ENCODE measurements at regions not wholly inside any gene's neighbourhood (a gene's known extent, or its start where the extent isn't known, plus 50 kb on each side); places are given as distances from the start of the nearest gene placed in this dataset.

- Histone ChIP-seq H2AFZ (ENCODE audit: low read length) (no peak overlapping the region), H3K4me2 (ENCODE audit: low read length) (no peak overlapping the region), H3K9me3 (ENCODE audit: low read length) (no peaks in the 10 kb centered on the region), H3K4me3 (ENCODE audit: low read length) (no peak overlapping the region), H3K27me3 (ENCODE audit: low read length) (no peaks in the 10 kb centered on the region), H3K9ac (ENCODE audit: low read length) (no peak overlapping the region), H3K9me2 (replicated peaks; ENCODE audit: low read length) (no peaks in the 10 kb centered on the region), H3K27ac (ENCODE audit: low read length) (no peak overlapping the region), H3K36me3 (ENCODE audit: low read depth, low read length) (no peaks in the 10 kb centered on the region), H3F3A (ENCODE audit: low read length, unreplicated experiment) (no peaks in the 10 kb centered on the region), H4K20me1 (ENCODE audit: low read length) (no peaks in the 10 kb centered on the region), H3K4me1 (ENCODE audit: insufficient read depth, low read length) (no peaks in the 10 kb centered on the region), H3K79me2 (ENCODE audit: low read length) (no peaks in the 10 kb centered on the region)
- ChIA-PET POLR2A (ENCODE audit: unreplicated experiment) (no interaction called here), CTCF (no interaction called here)
- BruUV-seq (replicated peaks) = no TSS peak
- DNase-seq (no peak), ATAC-seq (no peak)
- no peak for TF ChIP-seq EZH2phosphoT487 (IDR thresholded peaks at IDR 0.05; ENCODE audit: borderline replicate concordance, low read length)
- no peak for TF ChIP-seq EZH2 (IDR thresholded peaks at IDR 0.05; ENCODE audit: low read length, unreplicated experiment)
- no peak for TF ChIP-seq CTCF (conservative IDR thresholded peaks at IDR 0.05; ENCODE audit: low read depth, low read length)
- intact Hi-C loops (cut with micrococcal nuclease) = no loop called here
These were observed 74.6 kb upstream of the OTOS start for GRCh38 chr2:240214790-240215675.

- no peaks in the 10 kb centered on the region for H3K79me2 ChIP-seq (ENCODE audit: low read length)
- no peaks in the 10 kb centered on the region for H3K4me1 ChIP-seq (ENCODE audit: insufficient read depth, low read length)
- no peak for TF ChIP-seq CTCF (conservative IDR thresholded peaks at IDR 0.05; ENCODE audit: low read depth, low read length)
- TF ChIP-seq EZH2phosphoT487 (IDR thresholded peaks at IDR 0.05; ENCODE audit: borderline replicate concordance, low read length) = no peak
- no peak for TF ChIP-seq EZH2 (IDR thresholded peaks at IDR 0.05; ENCODE audit: low read length, unreplicated experiment)
- POLR2A ChIA-PET (ENCODE audit: unreplicated experiment) = no interaction called here
- H3K27me3 ChIP-seq (ENCODE audit: low read length) = no peaks in the 10 kb centered on the region
- no peaks in the 10 kb centered on the region for H3K9me2 ChIP-seq (replicated peaks; ENCODE audit: low read length)
- CTCF ChIA-PET = no interaction called here
- BruUV-seq (replicated peaks) = no TSS peak
- no peak overlapping the region for H3K27ac ChIP-seq (ENCODE audit: low read length)
- no peak overlapping the region for H3K4me2 ChIP-seq (ENCODE audit: low read length)
- ATAC-seq (no peak), DNase-seq (no peak)
- H3F3A ChIP-seq (ENCODE audit: low read length, unreplicated experiment) = no peaks in the 10 kb centered on the region
- no peak overlapping the region for H3K9ac ChIP-seq (ENCODE audit: low read length)
- H4K20me1 ChIP-seq (ENCODE audit: low read length) = no peaks in the 10 kb centered on the region
- no peak overlapping the region for H3K4me3 ChIP-seq (ENCODE audit: low read length)
- no peaks in the 10 kb centered on the region for H3K36me3 ChIP-seq (ENCODE audit: low read depth, low read length)
- no peak overlapping the region for H2AFZ ChIP-seq (ENCODE audit: low read length)
- intact Hi-C loops (cut with micrococcal nuclease) = no loop called here
- H3K9me3 ChIP-seq (ENCODE audit: low read length) = no peaks in the 10 kb centered on the region
These were observed 75.2 kb upstream of the OTOS start for GRCh38 chr2:240215676-240216051.

- H4K20me1 ChIP-seq (ENCODE audit: low read length) = no peaks in the 10 kb centered on the region
- H3K79me2 ChIP-seq (ENCODE audit: low read length) = no peaks in the 10 kb centered on the region
- H3K27ac ChIP-seq (ENCODE audit: low read length) = no peak overlapping the region
- H3K36me3 ChIP-seq (ENCODE audit: low read depth, low read length) = no peaks in the 10 kb centered on the region
- TF ChIP-seq EZH2 (IDR thresholded peaks at IDR 0.05; ENCODE audit: low read length, unreplicated experiment) = no peak
- TF ChIP-seq CTCF (conservative IDR thresholded peaks at IDR 0.05; ENCODE audit: low read depth, low read length) = no peak
- no peak for TF ChIP-seq EZH2phosphoT487 (IDR thresholded peaks at IDR 0.05; ENCODE audit: borderline replicate concordance, low read length)
- H3K9ac ChIP-seq (ENCODE audit: low read length) = no peak overlapping the region
- no peak overlapping the region for H2AFZ ChIP-seq (ENCODE audit: low read length)
- intact Hi-C loops (cut with micrococcal nuclease) = no loop called here
- H3K4me3 ChIP-seq (ENCODE audit: low read length) = no peak overlapping the region
- no peaks in the 10 kb centered on the region for H3K9me2 ChIP-seq (replicated peaks; ENCODE audit: low read length)
- no peaks in the 10 kb centered on the region for H3K9me3 ChIP-seq (ENCODE audit: low read length)
- ChIA-PET CTCF (no interaction called here), POLR2A (ENCODE audit: unreplicated experiment) (no interaction called here)
- H3F3A ChIP-seq (ENCODE audit: low read length, unreplicated experiment) = no peaks in the 10 kb centered on the region
- DNase-seq = no peak
- H3K4me2 ChIP-seq (ENCODE audit: low read length) = no peak overlapping the region
- no peaks in the 10 kb centered on the region for H3K4me1 ChIP-seq (ENCODE audit: insufficient read depth, low read length)
- BruUV-seq (replicated peaks) = no TSS peak
- ATAC-seq = no peak
- H3K27me3 ChIP-seq (ENCODE audit: low read length) = no peaks in the 10 kb centered on the region
These were observed 75.7 kb upstream of the OTOS start for GRCh38 chr2:240216167-240216566.
